Esophagus (tissue), 2 donors: ENCODE measurements at regions not wholly inside any gene's neighbourhood (a gene's known extent, or its start where the extent isn't known, plus 50 kb on each side); places are given as distances from the start of the nearest gene placed in this dataset.

Source experiments
- H3K27ac ChIP-seq, 2 donors: one replicate each; pipeline ENCODE4 v1.5.1; 2013; ENCODE audit warnings: low read depth in 2 of 2, mild to moderate bottlenecking in 2 of 2, inconsistent platforms in 1 of 2, low read length in 1 of 2, moderate library complexity in 1 of 2
- H3K27me3 ChIP-seq, 2 donors: one replicate each; pipeline ENCODE4 v1.6.1; 2013; ENCODE audit warnings: low read length in 2 of 2, control low read depth in 1 of 2, mild to moderate bottlenecking in 1 of 2; ENCODE audit not compliant: insufficient read depth in 2 of 2, control insufficient read depth in 1 of 2
- H3K36me3 ChIP-seq, 2 donors: one replicate each; pipeline ENCODE4 v1.6.1; 2013; ENCODE audit warnings: low read length in 1 of 2; ENCODE audit not compliant: control insufficient read depth in 2 of 2, insufficient read depth in 2 of 2
- H3K4me1 ChIP-seq, 2 donors: one replicate each; pipeline ENCODE4 v1.6.1; 2013; ENCODE audit warnings: low read length in 1 of 2; ENCODE audit not compliant: control insufficient read depth in 2 of 2, insufficient read depth in 2 of 2
- H3K4me3 ChIP-seq, 2 donors: one replicate each; pipeline ENCODE4 v1.5.1; 2013; ENCODE audit warnings: low read length in 2 of 2, mild to moderate bottlenecking in 2 of 2, low read depth in 1 of 2, moderate library complexity in 1 of 2
- H3K9me3 ChIP-seq, 2 donors: one replicate each; pipeline ENCODE4 v1.6.1; 2013; ENCODE audit warnings: mild to moderate bottlenecking in 2 of 2, low read depth in 1 of 2, low read length in 1 of 2, moderate library complexity in 1 of 2; ENCODE audit not compliant: control insufficient read depth in 2 of 2, insufficient read depth in 1 of 2
- WGBS, 2 donors: extraction: QIAGEN DNeasy Blood & Tissue Kit; methylation state at CpG; one replicate each; pipeline ENCODE4 v1.1.7; 2013; 5-methylcytosine and 5-hydroxymethylcytosine counted together
- donor health status: healthy with polysubstance abuse.
- donor health status: Bipolar disorder and iron deficiency.

GRCh38 chr11:92859156-92859690 lies 110.2 kb upstream of the MTNR1B start:
- Histone ChIP-seq H3K4me3 (no peak overlapping the region), H3K4me1 (no peaks in the 10 kb centered on the region), H3K27me3 (no peaks in the 10 kb centered on the region), H3K36me3 (no peaks in the 10 kb centered on the region), H3K9me3 (no peaks in the 10 kb centered on the region), H3K27ac (no peak overlapping the region)
- WGBS, 2 donors: 57 to 62% methylated on average over 8 of the region's 8 CpGs

- Histone ChIP-seq H3K4me1 (peaks cover 0 to 4% of the 10 kb centered on the region in 2 donors), H3K27me3 (no peaks in the 10 kb centered on the region), H3K27ac (no peak overlapping the region), H3K4me3 (no peak overlapping the region), H3K36me3 (no peaks in the 10 kb centered on the region), H3K9me3 (no peaks in the 10 kb centered on the region)
- 52 to 63% methylated on average over 3 of the region's 3 CpGs for WGBS, 2 donors
These were observed 107.8 kb upstream of the MTNR1B start for GRCh38 chr11:92861634-92862033.

GRCh38 chr11:92865352-92865751 lies 104.1 kb upstream of the MTNR1B start:
- no peak overlapping the region for H3K4me3 ChIP-seq
- H3K36me3 ChIP-seq: no peaks in the 10 kb centered on the region
- H3K4me1 ChIP-seq: peaks cover 0 to 4% of the 10 kb centered on the region in 2 donors
- no peaks in the 10 kb centered on the region for H3K27me3 ChIP-seq
- peaks cover 0 to 3% of the 10 kb centered on the region in 2 donors for H3K9me3 ChIP-seq
- 54 to 57% methylated on average over 2 of the region's 2 CpGs for WGBS, 2 donors
- no peak overlapping the region for H3K27ac ChIP-seq

GRCh38 chr11:92866679-92867282 lies 102.7 kb upstream of the MTNR1B start:
- Histone ChIP-seq H3K36me3 (no peaks in the 10 kb centered on the region), H3K4me1 (peaks cover 0 to 4% of the 10 kb centered on the region in 2 donors), H3K27me3 (no peaks in the 10 kb centered on the region), H3K4me3 (no peak overlapping the region), H3K9me3 (peaks cover 0 to 3% of the 10 kb centered on the region in 2 donors), H3K27ac (no peak overlapping the region)
- 93 to 94% methylated on average over 38 of the region's 38 CpGs for WGBS, 2 donors

GRCh38 chr11:92867913-92868619 lies 101.4 kb upstream of the MTNR1B start:
- WGBS, 2 donors: 43 to 64% methylated on average over 9 of the region's 9 CpGs
- no peak overlapping the region for H3K4me3 ChIP-seq
- peaks cover 0 to 3% of the 10 kb centered on the region in 2 donors for H3K9me3 ChIP-seq
- H3K4me1 ChIP-seq: peaks cover 0 to 4% of the 10 kb centered on the region in 2 donors
- H3K36me3 ChIP-seq: no peaks in the 10 kb centered on the region
- no peak overlapping the region for H3K27ac ChIP-seq
- H3K27me3 ChIP-seq: no peaks in the 10 kb centered on the region

- Histone ChIP-seq H3K9me3 (peaks cover 0 to 3% of the 10 kb centered on the region in 2 donors), H3K4me3 (no peak overlapping the region), H3K4me1 (peaks cover 0 to 4% of the 10 kb centered on the region in 2 donors), H3K27me3 (no peaks in the 10 kb centered on the region), H3K27ac (no peak overlapping the region), H3K36me3 (no peaks in the 10 kb centered on the region)
- 48 to 52% methylated on average over 1 of the region's 1 CpG for whole genome bisulfite sequencing, 2 donors
These were observed 99.7 kb upstream of the MTNR1B start for GRCh38 chr11:92869716-92870115.

GRCh38 chr11:92870196-92870832 lies 99.1 kb upstream of the MTNR1B start:
- Histone ChIP-seq H3K36me3 (no peaks in the 10 kb centered on the region), H3K9me3 (peaks cover 0 to 3% of the 10 kb centered on the region in 2 donors), H3K27ac (no peak overlapping the region), H3K4me1 (peaks cover 0 to 4% of the 10 kb centered on the region in 2 donors), H3K4me3 (no peak overlapping the region), H3K27me3 (no peaks in the 10 kb centered on the region)
- WGBS, 2 donors: 88 to 89% methylated on average over 4 of the region's 4 CpGs

GRCh38 chr11:92873551-92873950 lies 95.9 kb upstream of the MTNR1B start:
- no peaks in the 10 kb centered on the region for H3K9me3 ChIP-seq
- 82 to 87% methylated on average over 2 of the region's 2 CpGs for WGBS, 2 donors
- H3K36me3 ChIP-seq: no peaks in the 10 kb centered on the region
- no peaks in the 10 kb centered on the region for H3K27me3 ChIP-seq
- no peak overlapping the region for H3K27ac ChIP-seq
- H3K4me1 ChIP-seq: no peaks in the 10 kb centered on the region
- no peak overlapping the region for H3K4me3 ChIP-seq

GRCh38 chr11:92875473-92875872 lies 94.0 kb upstream of the MTNR1B start:
- 82 to 89% methylated on average over 4 of the region's 4 CpGs for WGBS, 2 donors
- no peak overlapping the region for H3K27ac ChIP-seq

More at GRCh38 chr11:92875473-92875872, 94.0 kb upstream of the MTNR1B start:
- Histone ChIP-seq H3K36me3 (no peaks in the 10 kb centered on the region), H3K4me3 (no peak overlapping the region), H3K9me3 (no peaks in the 10 kb centered on the region), H3K27me3 (no peaks in the 10 kb centered on the region), H3K4me1 (no peaks in the 10 kb centered on the region)
